NT2/D1 (cell line): ENCODE measurements at regions not wholly inside any gene's neighbourhood (a gene's known extent, or its start where the extent isn't known, plus 50 kb on each side); places are given as distances from the start of the nearest gene placed in this dataset.

Experiments
- SUZ12 ChIP-seq: IDR thresholded peaks from 2 replicates; pipeline ENCODE4 v1.6.1; 2011; ENCODE audit not compliant: insufficient read length, insufficient read depth; ENCODE audit errors: extremely low read depth
- YY1 ChIP-seq: IDR thresholded peaks from 2 replicates; pipeline ENCODE4 v1.6.1; 2011; ENCODE audit not compliant: insufficient read length, insufficient read depth
- ZNF274 ChIP-seq: IDR thresholded peaks from 2 replicates; pipeline ENCODE4 v1.6.1; 2011; ENCODE audit warnings: mild to moderate bottlenecking, low read depth, low read length

- TF ChIP-seq SUZ12 (no peak), ZNF274 (no peak), YY1 (no peak)
Observed at GRCh38 chr14:101228949-101229541, 325.5 kb upstream of the RTL1 start.
